GM19035 (cell line): ENCODE measurements at regions not wholly inside any gene's neighbourhood (a gene's known extent, or its start where the extent isn't known, plus 50 kb on each side); places are given as distances from the start of the nearest gene placed in this dataset.
"Not testable (repeated sequence)": the region's sequence is repeated elsewhere in the genome, so short reads cannot be mapped to it uniquely, and the experiment has no call there.

Experiments used
- ATAC-seq: cut with Tn5 transposase; IDR thresholded peaks from one replicate; pipeline ENCODE4 v1.9.1; 2021; ENCODE audit not compliant: unreplicated experiment

- ATAC-seq, result no peak
Measured at GRCh38 chr14:53368066-53368465, 214.9 kb upstream of the DDHD1 start.

GRCh38 chr14:53367644-53368026, 214.5 kb upstream of the DDHD1 start:
- no peak for ATAC-seq

GRCh38 chr14:53365486-53366130, 212.5 kb upstream of the DDHD1 start:
- ATAC-seq, result no peak

GRCh38 chr14:53362916-53363315, 209.8 kb upstream of the DDHD1 start:
- ATAC-seq, result not testable (repeated sequence)

GRCh38 chr14:53360829-53361228, 207.7 kb upstream of the DDHD1 start:
- no peak for ATAC-seq

- ATAC-seq, result no peak
Measured at GRCh38 chr14:53358166-53358565, 205.0 kb upstream of the DDHD1 start.

- ATAC-seq, result no peak
Measured at GRCh38 chr14:53356361-53357150, 203.4 kb upstream of the DDHD1 start.

GRCh38 chr14:53355581-53356112, 202.5 kb upstream of the DDHD1 start:
- ATAC-seq, result no peak

GRCh38 chr14:53354336-53354735, 201.2 kb upstream of the DDHD1 start:
- ATAC-seq, result no peak

- no peak for ATAC-seq
Measured at GRCh38 chr14:53350866-53351265, 197.7 kb upstream of the DDHD1 start.

GRCh38 chr14:53350429-53350828, 197.3 kb upstream of the DDHD1 start:
- no peak for ATAC-seq

- ATAC-seq, result no peak
Measured at GRCh38 chr14:53346988-53347387, 193.9 kb upstream of the DDHD1 start.

GRCh38 chr14:53341324-53341723, 188.2 kb upstream of the DDHD1 start:
- no peak for ATAC-seq

- ATAC-seq, result no peak
Measured at GRCh38 chr14:53338192-53338591, 185.1 kb upstream of the DDHD1 start.

GRCh38 chr14:53336729-53337128, 183.6 kb upstream of the DDHD1 start:
- ATAC-seq, result no peak

GRCh38 chr14:53333809-53334208, 180.7 kb upstream of the DDHD1 start:
- ATAC-seq, result no peak

- no peak for ATAC-seq
Measured at GRCh38 chr14:53331921-53332320, 178.8 kb upstream of the DDHD1 start.

GRCh38 chr14:53331247-53331646, 178.1 kb upstream of the DDHD1 start:
- ATAC-seq, result no peak

GRCh38 chr14:53330441-53330840, 177.3 kb upstream of the DDHD1 start:
- ATAC-seq, result no peak

- ATAC-seq, result no peak
Measured at GRCh38 chr14:53328841-53329240, 175.7 kb upstream of the DDHD1 start.

- no peak for ATAC-seq
Measured at GRCh38 chr14:53327716-53328115, 174.6 kb upstream of the DDHD1 start.

- no peak for ATAC-seq
Measured at GRCh38 chr14:53325176-53325806, 172.2 kb upstream of the DDHD1 start.
